ENCODE measurements at regions not wholly inside any gene's neighbourhood (a gene's known extent, or its start where the extent isn't known, plus 50 kb on each side); places are given as distances from the start of the nearest gene placed in this dataset.

- Histone ChIP-seq H3K27ac (ENCODE audit: low read length) (no peak overlapping the region), H3K9me3 (ENCODE audit: control insufficient read depth in 2 of 2, low read length in 2 of 2) (no peaks in the 10 kb centered on the region), H3K4me3 (ENCODE audit: low read length in 2 of 2) (no peak overlapping the region), H3K9ac (ENCODE audit: low read length in 2 of 2) (no peak overlapping the region), H3K27me3 (ENCODE audit: control insufficient read depth in 1 of 2, insufficient read depth in 2 of 2, low read length in 2 of 2) (no peaks in the 10 kb centered on the region), H3K36me3 (ENCODE audit: control insufficient read depth in 2 of 2, insufficient read depth in 2 of 2, low read length in 2 of 2) (no peaks in the 10 kb centered on the region), H3K4me1 (ENCODE audit: control insufficient read depth, insufficient read depth, low read length) (no peaks in the 10 kb centered on the region)
Observed at GRCh38 chr13:78364711-78365110, 238.6 kb downstream of the POU4F1 start.

GRCh38 chr13:78341032-78341431 lies 262.3 kb downstream of the POU4F1 start:
- Histone ChIP-seq H3K4me3 (ENCODE audit: low read length in 2 of 2) (no peak overlapping the region), H3K27ac (ENCODE audit: low read length) (no peak overlapping the region), H3K27me3 (ENCODE audit: control insufficient read depth in 1 of 2, insufficient read depth in 2 of 2, low read length in 2 of 2) (no peaks in the 10 kb centered on the region), H3K9me3 (ENCODE audit: control insufficient read depth in 2 of 2, low read length in 2 of 2) (no peaks in the 10 kb centered on the region), H3K4me1 (ENCODE audit: control insufficient read depth, insufficient read depth, low read length) (no peaks in the 10 kb centered on the region), H3K36me3 (ENCODE audit: control insufficient read depth in 2 of 2, insufficient read depth in 2 of 2, low read length in 2 of 2) (no peaks in the 10 kb centered on the region), H3K9ac (ENCODE audit: low read length in 2 of 2) (no peak overlapping the region)

- no peaks in the 10 kb centered on the region for H3K27me3 ChIP-seq (ENCODE audit: control insufficient read depth in 1 of 2, insufficient read depth in 2 of 2, low read length in 2 of 2)
- no peak overlapping the region for H3K4me3 ChIP-seq (ENCODE audit: low read length in 2 of 2)
- no peaks in the 10 kb centered on the region for H3K4me1 ChIP-seq (ENCODE audit: control insufficient read depth, insufficient read depth, low read length)
- no peaks in the 10 kb centered on the region for H3K9me3 ChIP-seq (ENCODE audit: control insufficient read depth in 2 of 2, low read length in 2 of 2)
- H3K27ac ChIP-seq (ENCODE audit: low read length), result no peak overlapping the region
- no peak overlapping the region for H3K9ac ChIP-seq (ENCODE audit: low read length in 2 of 2)
- no peaks in the 10 kb centered on the region for H3K36me3 ChIP-seq (ENCODE audit: control insufficient read depth in 2 of 2, insufficient read depth in 2 of 2, low read length in 2 of 2)
Observed at GRCh38 chr13:78339927-78340326, 263.4 kb downstream of the POU4F1 start.

GRCh38 chr13:78334059-78334458 lies 269.3 kb downstream of the POU4F1 start:
- H3K9me3 ChIP-seq (ENCODE audit: control insufficient read depth in 2 of 2, low read length in 2 of 2), result no peaks in the 10 kb centered on the region
- no peaks in the 10 kb centered on the region for H3K27me3 ChIP-seq (ENCODE audit: control insufficient read depth in 1 of 2, insufficient read depth in 2 of 2, low read length in 2 of 2)
- no peaks in the 10 kb centered on the region for H3K36me3 ChIP-seq (ENCODE audit: control insufficient read depth in 2 of 2, insufficient read depth in 2 of 2, low read length in 2 of 2)
- no peaks in the 10 kb centered on the region for H3K4me1 ChIP-seq (ENCODE audit: control insufficient read depth, insufficient read depth, low read length)
- no peak overlapping the region for H3K27ac ChIP-seq (ENCODE audit: low read length)
- no peak overlapping the region for H3K9ac ChIP-seq (ENCODE audit: low read length in 2 of 2)
- no peak overlapping the region for H3K4me3 ChIP-seq (ENCODE audit: low read length in 2 of 2)

- H3K27ac ChIP-seq (ENCODE audit: low read length), result no peak overlapping the region
Observed at GRCh38 chr13:78326633-78327032, 276.7 kb downstream of the POU4F1 start.

GRCh38 chr13:78325585-78325984 lies 277.8 kb downstream of the POU4F1 start:
- Histone ChIP-seq H3K27me3 (ENCODE audit: control insufficient read depth in 1 of 2, insufficient read depth in 2 of 2, low read length in 2 of 2) (no peaks in the 10 kb centered on the region), H3K9ac (ENCODE audit: low read length in 2 of 2) (no peak overlapping the region), H3K4me1 (ENCODE audit: control insufficient read depth, insufficient read depth, low read length) (no peaks in the 10 kb centered on the region), H3K27ac (ENCODE audit: low read length) (no peak overlapping the region), H3K36me3 (ENCODE audit: control insufficient read depth in 2 of 2, insufficient read depth in 2 of 2, low read length in 2 of 2) (no peaks in the 10 kb centered on the region), H3K4me3 (ENCODE audit: low read length in 2 of 2) (no peak overlapping the region), H3K9me3 (ENCODE audit: control insufficient read depth in 2 of 2, low read length in 2 of 2) (no peaks in the 10 kb centered on the region)

More at GRCh38 chr13:78326633-78327032, 276.7 kb downstream of the POU4F1 start:
- Histone ChIP-seq H3K4me3 (ENCODE audit: low read length in 2 of 2) (no peak overlapping the region), H3K9ac (ENCODE audit: low read length in 2 of 2) (no peak overlapping the region), H3K4me1 (ENCODE audit: control insufficient read depth, insufficient read depth, low read length) (no peaks in the 10 kb centered on the region), H3K36me3 (ENCODE audit: control insufficient read depth in 2 of 2, insufficient read depth in 2 of 2, low read length in 2 of 2) (no peaks in the 10 kb centered on the region), H3K27me3 (ENCODE audit: control insufficient read depth in 1 of 2, insufficient read depth in 2 of 2, low read length in 2 of 2) (no peaks in the 10 kb centered on the region), H3K9me3 (ENCODE audit: control insufficient read depth in 2 of 2, low read length in 2 of 2) (no peaks in the 10 kb centered on the region)

GRCh38 chr13:78323848-78324247 lies 279.5 kb downstream of the POU4F1 start:
- no peaks in the 10 kb centered on the region for H3K36me3 ChIP-seq (ENCODE audit: control insufficient read depth in 2 of 2, insufficient read depth in 2 of 2, low read length in 2 of 2)
- no peak overlapping the region for H3K9ac ChIP-seq (ENCODE audit: low read length in 2 of 2)
- no peak overlapping the region for H3K27ac ChIP-seq (ENCODE audit: low read length)
- no peaks in the 10 kb centered on the region for H3K4me1 ChIP-seq (ENCODE audit: control insufficient read depth, insufficient read depth, low read length)
- no peak overlapping the region for H3K4me3 ChIP-seq (ENCODE audit: low read length in 2 of 2)
- H3K27me3 ChIP-seq (ENCODE audit: control insufficient read depth in 1 of 2, insufficient read depth in 2 of 2, low read length in 2 of 2), result no peaks in the 10 kb centered on the region
- H3K9me3 ChIP-seq (ENCODE audit: control insufficient read depth in 2 of 2, low read length in 2 of 2), result no peaks in the 10 kb centered on the region

- Histone ChIP-seq H3K4me1 (ENCODE audit: control insufficient read depth, insufficient read depth, low read length) (no peaks in the 10 kb centered on the region), H3K9ac (ENCODE audit: low read length in 2 of 2) (no peak overlapping the region), H3K27me3 (ENCODE audit: control insufficient read depth in 1 of 2, insufficient read depth in 2 of 2, low read length in 2 of 2) (no peaks in the 10 kb centered on the region), H3K27ac (ENCODE audit: low read length) (no peak overlapping the region), H3K36me3 (ENCODE audit: control insufficient read depth in 2 of 2, insufficient read depth in 2 of 2, low read length in 2 of 2) (no peaks in the 10 kb centered on the region), H3K9me3 (ENCODE audit: control insufficient read depth in 2 of 2, low read length in 2 of 2) (no peaks in the 10 kb centered on the region), H3K4me3 (ENCODE audit: low read length in 2 of 2) (no peak overlapping the region)
Observed at GRCh38 chr13:78323040-78323439, 280.3 kb downstream of the POU4F1 start.

GRCh38 chr13:78319101-78319627 lies 284.2 kb downstream of the POU4F1 start:
- Histone ChIP-seq H3K4me1 (ENCODE audit: control insufficient read depth, insufficient read depth, low read length) (no peaks in the 10 kb centered on the region), H3K27me3 (ENCODE audit: control insufficient read depth in 1 of 2, insufficient read depth in 2 of 2, low read length in 2 of 2) (no peaks in the 10 kb centered on the region), H3K27ac (ENCODE audit: low read length) (no peak overlapping the region), H3K9me3 (ENCODE audit: control insufficient read depth in 2 of 2, low read length in 2 of 2) (no peaks in the 10 kb centered on the region), H3K9ac (ENCODE audit: low read length in 2 of 2) (no peak overlapping the region), H3K4me3 (ENCODE audit: low read length in 2 of 2) (no peak overlapping the region), H3K36me3 (ENCODE audit: control insufficient read depth in 2 of 2, insufficient read depth in 2 of 2, low read length in 2 of 2) (no peaks in the 10 kb centered on the region)

GRCh38 chr13:78317030-78317429 lies 286.3 kb downstream of the POU4F1 start:
- Histone ChIP-seq H3K4me1 (ENCODE audit: control insufficient read depth, insufficient read depth, low read length) (no peaks in the 10 kb centered on the region), H3K9ac (ENCODE audit: low read length in 2 of 2) (no peak overlapping the region), H3K4me3 (ENCODE audit: low read length in 2 of 2) (no peak overlapping the region), H3K9me3 (ENCODE audit: control insufficient read depth in 2 of 2, low read length in 2 of 2) (no peaks in the 10 kb centered on the region), H3K36me3 (ENCODE audit: control insufficient read depth in 2 of 2, insufficient read depth in 2 of 2, low read length in 2 of 2) (no peaks in the 10 kb centered on the region), H3K27me3 (ENCODE audit: control insufficient read depth in 1 of 2, insufficient read depth in 2 of 2, low read length in 2 of 2) (no peaks in the 10 kb centered on the region), H3K27ac (ENCODE audit: low read length) (no peak overlapping the region)

GRCh38 chr13:78309497-78310180 lies 293.7 kb downstream of the POU4F1 start:
- Histone ChIP-seq H3K4me1 (ENCODE audit: control insufficient read depth, insufficient read depth, low read length) (no peaks in the 10 kb centered on the region), H3K36me3 (ENCODE audit: control insufficient read depth in 2 of 2, insufficient read depth in 2 of 2, low read length in 2 of 2) (no peaks in the 10 kb centered on the region), H3K9me3 (ENCODE audit: control insufficient read depth in 2 of 2, low read length in 2 of 2) (no peaks in the 10 kb centered on the region), H3K27ac (ENCODE audit: low read length) (no peak overlapping the region), H3K4me3 (ENCODE audit: low read length in 2 of 2) (no peak overlapping the region), H3K27me3 (ENCODE audit: control insufficient read depth in 1 of 2, insufficient read depth in 2 of 2, low read length in 2 of 2) (no peaks in the 10 kb centered on the region), H3K9ac (ENCODE audit: low read length in 2 of 2) (no peak overlapping the region)
